ENCODE measurements at regions not wholly inside any gene's neighbourhood (a gene's known extent, or its start where the extent isn't known, plus 50 kb on each side); places are given as distances from the start of the nearest gene placed in this dataset.
"Not testable (repeated sequence)": the region's sequence is repeated elsewhere in the genome, so short reads cannot be mapped to it uniquely, and the experiment has no call there.

DNA sequence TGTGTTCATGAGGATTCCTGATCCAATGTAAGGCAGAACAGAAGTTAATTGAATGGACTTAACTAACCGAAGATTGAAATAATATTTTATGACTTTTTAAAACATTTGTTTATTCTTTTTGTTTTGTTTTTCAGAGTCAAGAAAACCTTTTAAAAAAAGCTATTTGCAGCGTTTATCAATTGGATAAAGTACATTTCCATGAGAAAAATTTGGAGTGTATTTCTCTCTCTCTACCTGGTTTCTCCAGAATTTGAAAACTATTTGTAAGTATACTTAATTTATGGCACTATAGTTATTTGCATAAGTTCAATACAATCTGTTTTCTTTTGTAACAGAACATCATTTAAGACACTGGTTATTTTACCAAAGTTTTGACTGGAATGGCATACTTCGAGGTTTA lies 208.0 kb upstream of the UBL3 start:
- no peak for DNase-seq

DNA sequence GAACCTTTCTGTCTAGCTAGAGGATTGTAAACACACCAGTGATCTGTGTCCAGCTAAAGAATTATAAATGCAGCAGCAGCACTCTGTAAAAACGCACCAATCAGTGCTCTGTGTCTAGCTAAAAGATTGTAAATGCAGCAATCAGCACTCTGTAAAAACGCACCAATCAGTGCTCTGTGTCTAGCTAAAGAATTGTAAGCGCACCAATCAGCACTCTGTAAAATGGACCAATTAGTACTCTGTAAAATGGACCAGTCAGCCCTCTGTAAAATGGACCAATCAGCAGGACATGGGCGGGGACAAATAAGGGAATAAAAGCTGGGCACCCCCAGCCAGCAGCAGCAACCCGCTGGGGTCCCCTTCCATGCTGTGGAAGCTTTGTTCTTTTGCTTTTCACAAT lies 204.1 kb upstream of the UBL3 start:
- DNase-seq: not testable (repeated sequence)

DNA sequence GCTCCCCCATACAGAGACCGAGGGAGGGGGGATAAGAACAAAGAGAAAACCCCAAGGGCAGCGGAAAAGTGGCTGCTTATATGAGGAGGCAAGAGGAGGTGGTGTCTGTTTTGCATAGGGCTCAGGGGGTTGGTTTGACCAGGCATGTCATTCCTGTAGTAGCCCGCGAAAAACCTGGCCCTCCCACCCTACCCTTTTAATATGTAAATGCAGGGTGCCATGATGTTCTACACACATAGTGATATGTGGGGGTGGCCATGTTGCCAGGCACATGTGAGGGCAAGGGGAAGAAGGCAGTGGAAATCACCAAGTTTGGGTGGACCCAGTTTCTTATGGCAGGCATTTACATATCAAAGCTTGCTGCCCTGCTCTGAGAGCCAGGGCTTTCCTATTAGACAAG lies 203.5 kb upstream of the UBL3 start:
- no peak for DNase-seq

DNA sequence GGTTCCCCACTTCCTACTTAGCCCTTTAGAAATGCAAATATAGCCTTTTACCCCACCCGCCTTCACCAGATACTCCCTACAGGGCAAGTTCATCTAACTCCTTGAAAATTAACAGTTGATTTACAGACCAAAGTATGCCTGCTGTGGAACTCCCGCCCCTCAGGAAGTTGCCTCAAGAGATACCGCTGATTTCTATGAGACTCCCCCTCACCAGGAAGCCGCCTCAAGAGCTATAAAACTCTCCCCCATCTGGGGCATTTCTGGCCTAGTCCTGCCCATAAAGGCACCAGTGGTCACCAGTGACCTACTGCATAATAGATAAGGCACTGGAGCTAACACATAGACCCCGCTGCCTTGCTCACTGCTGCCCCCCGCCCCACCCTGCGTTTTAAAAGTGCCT lies 201.7 kb upstream of the UBL3 start:
- DNase-seq: no peak

DNA sequence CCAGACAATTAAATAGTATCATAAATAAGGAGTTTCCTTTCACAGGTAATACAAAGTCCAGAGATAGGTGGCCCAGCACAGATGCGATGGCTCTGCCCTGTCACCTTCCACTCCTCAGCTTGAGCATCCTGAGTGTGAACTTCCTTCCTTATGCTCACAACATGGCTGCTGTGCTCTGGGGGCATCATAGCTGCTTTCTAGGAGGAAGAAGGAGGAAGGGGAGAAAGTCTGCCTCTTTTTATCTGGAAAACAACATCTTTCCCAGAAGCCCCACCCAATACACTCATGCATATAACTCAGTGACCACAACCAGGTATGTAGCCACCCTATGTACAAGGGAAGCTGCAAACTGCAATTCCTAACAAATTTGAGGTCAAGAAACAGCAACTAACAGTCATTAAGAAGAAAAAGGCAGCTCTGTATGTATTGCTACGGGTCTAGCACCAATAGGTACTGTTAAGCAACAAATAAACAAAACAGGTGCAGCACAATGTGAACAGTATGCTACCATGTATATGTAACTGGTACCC lies 201.2 kb upstream of the UBL3 start:
- no peak for DNase-seq

DNA sequence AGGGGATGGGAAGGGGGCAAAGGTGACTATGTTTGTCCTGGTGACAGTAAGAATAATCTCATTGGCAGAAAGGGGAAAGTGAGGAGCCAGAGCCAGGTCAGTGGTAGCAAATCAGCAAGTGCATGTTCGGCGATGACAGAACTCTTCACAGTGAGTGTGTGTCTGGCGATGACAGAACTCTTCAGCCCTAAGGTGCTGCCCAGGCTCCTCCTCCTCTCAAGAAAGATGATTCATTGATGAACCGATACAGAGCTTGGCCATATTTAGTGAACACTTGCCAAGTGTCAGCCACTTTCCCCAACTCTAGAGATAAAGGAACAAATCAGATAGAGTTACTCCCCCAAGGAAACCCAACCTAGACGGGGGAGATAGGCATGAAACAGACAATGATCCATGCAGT lies 199.3 kb upstream of the UBL3 start:
- no peak for DNase-seq

DNA sequence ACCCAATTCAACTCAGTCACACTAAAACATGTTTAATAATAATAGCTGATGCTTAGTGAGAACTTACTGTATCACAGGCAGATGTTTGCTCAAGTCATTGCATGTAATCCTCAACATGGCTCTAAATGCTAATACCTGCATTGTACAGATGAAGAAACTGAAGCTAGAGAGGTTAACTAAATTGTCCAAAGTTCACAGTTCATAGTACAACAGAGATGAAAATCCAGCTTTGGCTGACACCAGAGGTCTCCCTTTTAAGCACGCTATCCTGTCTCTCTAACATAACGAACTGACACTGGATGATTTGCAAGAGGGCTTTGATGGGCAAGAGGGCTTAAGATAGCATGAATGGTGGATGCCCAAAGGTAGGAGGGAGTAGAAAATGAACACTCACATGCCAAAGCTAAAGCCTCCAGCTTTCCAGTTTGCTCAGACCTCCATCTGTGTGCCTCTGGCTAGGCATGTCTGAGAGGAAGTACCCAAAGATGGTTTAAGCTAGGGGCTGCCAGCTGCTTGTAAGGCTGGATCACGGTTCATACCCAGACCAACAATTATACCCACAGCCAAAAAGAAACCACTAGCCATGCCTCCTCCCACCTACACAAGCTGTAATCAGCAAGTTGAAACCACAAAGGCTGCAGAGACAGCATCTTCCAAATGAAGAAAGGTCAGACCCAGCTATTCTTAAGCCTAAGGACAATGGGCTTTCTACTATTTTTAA lies 196.9 kb upstream of the UBL3 start:
- no peak for DNase-seq

DNA sequence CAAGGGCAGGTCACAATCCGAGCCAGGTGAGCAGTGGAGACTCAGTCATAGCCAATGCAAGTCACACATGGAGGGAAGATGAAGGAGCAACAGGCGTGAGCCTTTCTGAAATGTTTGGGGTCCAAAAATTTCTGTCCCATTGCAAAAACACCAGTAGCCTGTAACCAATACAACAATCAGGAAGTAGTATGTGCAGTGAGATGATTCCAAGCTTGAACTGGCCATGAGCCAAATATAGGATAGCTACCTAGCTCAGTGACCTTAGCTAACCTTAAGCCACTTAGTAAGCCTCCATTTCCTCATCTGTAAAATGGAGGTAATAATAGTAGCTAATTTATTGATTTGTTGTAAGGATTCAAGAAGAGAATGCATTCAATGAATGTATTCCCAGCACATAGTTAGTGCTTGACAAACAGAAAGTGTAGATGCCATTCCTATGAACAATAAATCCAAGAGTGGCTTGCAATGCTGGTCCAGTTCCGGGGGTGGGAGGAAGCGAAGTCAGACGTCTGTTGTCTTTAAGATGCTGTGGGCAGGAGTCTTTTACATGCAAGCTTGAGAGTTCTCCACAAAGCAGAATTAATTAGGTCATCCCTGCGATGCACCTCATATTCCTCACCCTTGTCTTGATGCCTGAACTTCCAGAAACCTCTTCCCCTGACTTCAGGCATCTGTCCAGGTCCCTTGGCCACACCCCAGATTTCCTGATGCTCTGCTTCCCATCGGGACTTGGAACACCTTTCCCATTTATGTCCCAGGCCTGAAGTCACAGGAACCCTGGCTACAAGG lies 195.7 kb upstream of the UBL3 start:
- DNase-seq: no peak

DNA sequence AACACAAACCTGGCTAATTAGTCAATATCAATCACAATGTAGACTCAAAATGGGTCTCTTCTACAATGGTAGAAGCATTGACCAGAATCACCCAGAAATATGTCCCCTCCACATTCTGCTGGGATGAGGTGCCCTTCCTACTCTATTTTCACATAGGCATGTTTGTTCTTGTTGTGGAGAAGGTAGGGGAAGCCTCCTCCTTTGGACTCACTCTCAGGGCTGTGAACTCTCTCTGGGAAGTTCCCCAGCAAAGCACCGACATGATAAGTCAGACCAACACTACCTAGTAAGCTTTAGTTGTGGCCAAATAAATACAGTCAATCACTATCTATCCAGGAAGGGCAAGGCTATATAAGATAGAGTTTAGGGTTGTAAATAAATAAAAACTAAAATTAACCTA lies 194.5 kb upstream of the UBL3 start:
- no peak for DNase-seq

DNA sequence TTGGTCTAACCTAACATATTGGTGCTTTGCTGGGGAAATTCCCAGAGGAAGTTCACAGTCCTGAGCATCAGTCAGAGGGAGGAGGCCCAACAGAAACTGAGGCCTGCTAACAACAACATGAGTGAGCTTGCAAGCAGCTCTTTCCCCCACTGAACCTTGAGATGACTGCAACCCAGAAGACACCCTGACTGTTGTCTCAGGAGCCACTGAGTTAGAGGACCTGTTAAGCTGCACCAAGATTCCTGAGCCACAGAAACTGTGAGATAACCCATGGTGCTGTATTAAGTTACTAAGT lies 193.2 kb upstream of the UBL3 start:
- DNase-seq: no peak

DNA sequence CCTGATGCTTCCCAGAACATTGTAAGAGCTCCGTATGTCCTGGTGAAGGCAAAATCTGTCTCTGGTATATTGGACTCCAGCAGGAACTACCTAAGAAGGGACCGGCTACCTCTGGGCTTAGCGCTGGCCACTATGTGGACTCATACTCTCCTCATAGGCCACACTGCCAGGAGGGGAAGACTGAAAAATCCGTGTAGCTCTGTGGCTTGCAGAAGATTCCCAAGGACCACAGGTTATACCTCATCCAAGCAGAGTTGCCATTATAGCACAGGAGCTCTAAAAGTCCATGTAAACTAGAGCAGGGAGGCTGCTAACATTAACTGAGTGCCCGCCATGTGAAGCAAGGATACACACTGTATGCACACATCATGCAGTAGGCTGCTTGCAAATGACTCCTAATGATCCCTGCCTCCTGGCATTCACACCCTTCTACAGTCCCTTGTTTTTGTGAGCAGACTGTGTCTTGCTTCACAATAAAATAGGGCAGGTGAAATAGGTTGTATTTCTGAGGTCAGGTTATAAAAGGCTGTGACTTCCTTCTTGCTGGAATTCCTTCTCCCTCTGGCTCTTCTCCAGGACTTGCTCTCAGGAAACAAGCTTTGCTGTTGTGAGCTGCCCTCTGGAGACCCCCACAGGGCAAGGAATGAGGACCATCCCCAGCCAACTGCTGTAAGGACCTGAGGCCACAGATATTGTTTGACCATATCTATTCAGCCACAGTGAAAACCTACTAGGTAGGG lies 192.6 kb upstream of the UBL3 start:
- no peak for DNase-seq

DNA sequence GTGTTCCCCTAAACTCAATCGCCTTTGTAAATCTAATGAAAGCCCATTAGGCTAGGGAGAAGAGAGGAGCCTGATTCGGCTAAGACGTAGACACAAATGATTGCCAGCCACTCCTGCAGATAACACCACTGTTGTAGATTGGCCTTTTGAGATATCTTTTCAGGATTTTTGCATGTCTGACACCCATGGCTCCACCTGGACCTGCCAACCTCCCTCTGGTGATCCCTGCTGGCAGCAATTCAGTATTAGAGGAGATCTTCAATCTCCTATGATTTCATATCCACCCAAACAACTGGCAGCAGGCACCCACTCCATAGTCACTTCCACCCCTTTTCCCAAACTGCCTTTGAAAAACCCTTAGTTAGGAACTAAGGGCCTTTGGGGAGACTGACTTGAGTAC lies 191.9 kb upstream of the UBL3 start:
- no peak for DNase-seq

DNA sequence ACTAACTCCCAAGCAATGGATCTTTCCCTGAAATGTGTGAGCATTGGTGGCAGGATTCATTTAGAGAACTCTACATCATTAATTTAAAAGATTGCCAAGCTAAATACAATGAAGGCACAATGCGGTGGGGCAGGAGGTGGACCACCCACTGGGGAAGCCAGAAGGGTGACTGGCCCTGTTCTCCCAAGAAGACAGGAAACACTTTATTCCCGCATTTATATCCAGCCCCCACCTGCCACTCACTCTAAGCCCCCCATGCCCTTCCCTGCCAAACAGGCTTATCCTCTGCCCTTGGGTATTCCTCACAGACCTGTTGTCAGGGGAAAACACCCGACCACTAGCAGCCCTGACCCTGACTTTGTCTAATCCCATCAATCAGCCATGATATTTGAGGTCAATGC lies 189.1 kb upstream of the UBL3 start:
- no peak for DNase-seq

DNA sequence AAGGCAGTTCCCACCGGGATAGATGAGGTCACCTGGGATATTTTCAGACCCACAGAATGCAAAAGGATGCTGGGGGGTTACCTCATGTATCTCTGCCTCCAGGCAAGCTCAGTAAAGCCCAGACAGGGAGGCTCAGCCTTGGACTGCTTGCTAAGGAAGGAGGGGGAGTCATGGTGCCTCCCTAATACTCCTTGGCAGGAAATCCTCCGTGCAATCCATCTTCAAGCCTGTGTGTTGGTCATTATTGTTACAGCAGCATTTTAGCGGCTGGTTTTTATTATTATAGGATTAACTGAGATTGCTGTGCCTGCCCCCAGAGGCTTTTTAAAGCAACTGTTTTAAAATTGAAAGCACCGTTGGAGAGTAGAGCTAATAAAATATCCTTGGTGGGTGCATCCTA lies 188.5 kb upstream of the UBL3 start:
- no peak for DNase-seq

DNA sequence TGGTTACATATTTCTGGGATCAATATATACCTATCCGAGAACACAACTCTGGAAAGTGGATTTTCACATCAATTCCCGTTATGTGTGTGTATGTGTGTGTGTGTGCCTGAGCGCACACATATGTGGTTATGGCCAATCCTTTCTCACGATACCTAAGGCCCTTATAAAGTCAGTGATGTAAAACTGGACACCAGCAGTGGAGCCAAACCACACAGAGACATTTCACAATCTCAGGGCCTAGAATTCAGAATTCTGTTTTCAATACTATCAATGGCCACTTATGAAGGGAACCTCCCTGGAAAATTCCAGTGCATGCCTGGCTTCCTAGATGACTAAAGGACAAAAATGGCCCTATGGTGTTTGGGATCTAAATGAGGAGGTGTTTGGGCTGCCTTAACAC lies 187.3 kb upstream of the UBL3 start:
- no peak for DNase-seq

DNA sequence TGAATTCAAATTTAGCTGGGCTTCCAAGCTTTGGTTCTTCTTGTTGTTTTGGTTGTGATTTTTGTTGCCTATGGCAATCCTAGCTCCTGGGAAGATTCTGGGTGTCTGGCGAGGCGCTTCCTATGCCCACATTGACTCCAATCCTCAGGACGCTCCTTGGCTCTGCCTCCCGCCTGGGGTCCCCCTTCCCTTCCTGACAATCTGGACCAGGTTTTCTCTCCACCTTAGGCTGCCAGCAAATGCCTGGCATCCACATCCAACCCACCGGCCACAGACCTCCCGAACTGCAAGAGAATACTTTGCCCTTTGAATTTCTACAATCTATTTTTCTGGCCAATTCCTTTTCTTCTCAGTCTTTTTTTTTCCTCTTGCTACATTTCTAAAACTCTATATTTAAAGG lies 186.9 kb upstream of the UBL3 start:
- no peak for DNase-seq

DNA sequence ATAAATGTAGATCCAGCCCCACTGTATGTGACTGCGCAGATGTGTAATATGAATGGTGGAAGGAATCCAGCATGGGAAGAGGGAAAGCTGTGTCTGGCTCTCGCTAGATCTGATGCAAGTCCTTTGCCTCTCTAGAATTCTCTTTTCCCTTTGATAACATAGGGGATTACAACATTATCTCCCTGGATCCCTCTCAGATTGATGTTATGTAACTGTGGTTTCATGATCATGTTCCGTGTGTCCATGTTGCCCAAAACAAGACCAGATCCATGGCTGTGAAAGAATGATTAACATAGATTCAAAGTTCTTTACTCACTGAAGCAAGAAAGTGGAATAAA lies 184.0 kb upstream of the UBL3 start:
- no peak for DNase-seq

DNA sequence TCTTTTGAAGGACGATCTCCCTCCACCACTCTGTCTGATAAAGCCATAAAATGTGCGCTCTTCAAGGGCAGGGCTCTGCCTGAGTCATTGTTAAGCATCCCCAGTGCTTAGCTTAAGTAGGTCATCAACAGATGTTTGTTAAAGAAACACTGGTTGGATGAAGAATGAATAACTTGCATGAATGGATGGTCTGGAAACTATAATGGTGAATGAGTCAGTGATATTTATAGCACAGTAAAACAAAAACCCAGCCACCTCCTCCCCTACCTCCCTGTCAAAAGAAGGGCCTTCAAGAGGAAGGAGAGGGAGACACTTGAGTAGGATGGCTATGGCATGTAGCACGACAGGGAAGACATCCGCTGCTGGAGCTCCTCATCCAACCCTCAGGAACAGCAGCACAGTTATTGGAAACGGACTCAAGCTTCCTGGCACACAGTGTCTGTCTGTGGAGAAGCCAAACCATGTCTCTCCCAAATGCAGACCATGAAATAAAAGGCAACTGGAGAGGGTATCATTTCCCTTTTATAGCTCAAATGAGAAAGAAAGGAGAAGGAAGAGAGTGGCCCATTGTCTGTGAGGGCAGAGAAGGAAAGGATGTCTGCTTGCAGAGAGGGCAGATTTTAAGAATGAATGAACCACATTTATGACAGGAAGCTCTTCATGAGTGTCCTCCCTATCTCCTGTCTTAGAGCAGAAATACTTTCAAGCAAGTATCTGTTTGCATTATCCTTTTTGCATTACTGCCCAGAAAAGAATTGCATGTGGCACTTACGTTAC lies 183.5 kb upstream of the UBL3 start:
- DNase-seq: no peak

DNA sequence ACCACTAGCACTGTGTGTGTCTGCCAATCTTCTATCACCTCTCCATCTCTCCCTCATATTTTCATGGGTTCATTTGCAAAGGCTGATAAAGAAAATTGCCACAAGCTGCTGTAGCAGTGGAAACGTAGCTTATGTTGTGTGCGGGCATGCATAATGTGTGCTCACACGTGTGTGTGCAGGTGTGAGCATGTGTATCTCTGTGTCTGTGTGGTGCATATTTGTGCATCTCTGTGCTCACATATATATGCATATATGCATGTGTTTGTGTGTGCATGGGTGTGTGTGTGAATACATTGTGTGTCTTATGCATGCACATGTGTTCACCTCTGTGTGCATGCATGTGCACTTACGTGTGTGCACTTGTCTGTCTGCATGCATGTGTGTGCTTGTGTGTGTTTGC lies 181.8 kb upstream of the UBL3 start:
- no peak for DNase-seq

DNA sequence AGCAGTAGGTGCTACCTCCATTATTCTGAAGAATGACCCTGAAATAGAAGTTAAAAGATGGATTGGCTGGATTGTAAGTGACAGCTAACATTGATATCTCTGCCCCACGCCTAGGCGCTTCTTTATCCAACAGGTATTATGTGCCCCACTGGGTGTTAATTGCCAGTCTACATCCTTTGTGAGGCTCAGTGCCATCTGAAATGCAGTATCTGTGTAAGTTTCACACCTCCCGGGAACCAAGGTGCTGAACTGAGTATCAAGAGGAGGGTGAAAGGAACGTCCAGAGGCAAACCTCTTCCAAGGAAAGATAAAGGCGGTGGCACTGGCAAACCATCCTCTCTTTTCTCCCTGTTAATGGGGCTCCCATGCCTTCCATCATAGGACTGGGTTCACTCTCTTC lies 181.1 kb upstream of the UBL3 start:
- no peak for DNase-seq

DNA sequence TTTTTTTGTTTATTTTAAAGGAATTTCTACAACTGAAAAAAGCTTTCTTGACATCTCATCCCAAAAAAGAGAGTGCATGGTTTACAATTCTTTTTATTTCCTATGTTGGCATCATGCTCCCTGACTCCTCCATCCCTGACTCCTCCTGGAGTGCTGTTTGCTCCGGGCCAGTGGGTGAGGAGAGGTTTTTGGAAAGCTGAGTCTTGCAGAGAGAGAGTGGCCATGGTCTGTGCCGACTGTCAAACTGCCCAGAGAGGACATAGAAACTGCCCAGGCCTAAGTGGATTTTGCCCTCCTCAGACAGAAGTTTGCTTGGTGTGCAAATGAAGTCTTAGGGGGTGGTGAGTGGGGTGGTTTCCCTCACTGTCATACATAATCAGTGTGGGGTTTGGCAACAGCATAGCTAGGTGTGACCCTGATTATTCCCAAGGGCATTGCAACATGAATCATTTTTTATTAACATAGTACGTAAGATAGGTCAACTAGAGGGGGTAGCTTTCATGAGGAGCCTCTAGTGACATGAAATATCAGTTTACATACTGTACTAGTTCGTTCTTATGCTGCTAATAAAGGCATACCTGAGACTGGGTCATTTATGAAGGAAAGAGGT lies 179.8 kb upstream of the UBL3 start:
- DNase-seq: no peak

DNA sequence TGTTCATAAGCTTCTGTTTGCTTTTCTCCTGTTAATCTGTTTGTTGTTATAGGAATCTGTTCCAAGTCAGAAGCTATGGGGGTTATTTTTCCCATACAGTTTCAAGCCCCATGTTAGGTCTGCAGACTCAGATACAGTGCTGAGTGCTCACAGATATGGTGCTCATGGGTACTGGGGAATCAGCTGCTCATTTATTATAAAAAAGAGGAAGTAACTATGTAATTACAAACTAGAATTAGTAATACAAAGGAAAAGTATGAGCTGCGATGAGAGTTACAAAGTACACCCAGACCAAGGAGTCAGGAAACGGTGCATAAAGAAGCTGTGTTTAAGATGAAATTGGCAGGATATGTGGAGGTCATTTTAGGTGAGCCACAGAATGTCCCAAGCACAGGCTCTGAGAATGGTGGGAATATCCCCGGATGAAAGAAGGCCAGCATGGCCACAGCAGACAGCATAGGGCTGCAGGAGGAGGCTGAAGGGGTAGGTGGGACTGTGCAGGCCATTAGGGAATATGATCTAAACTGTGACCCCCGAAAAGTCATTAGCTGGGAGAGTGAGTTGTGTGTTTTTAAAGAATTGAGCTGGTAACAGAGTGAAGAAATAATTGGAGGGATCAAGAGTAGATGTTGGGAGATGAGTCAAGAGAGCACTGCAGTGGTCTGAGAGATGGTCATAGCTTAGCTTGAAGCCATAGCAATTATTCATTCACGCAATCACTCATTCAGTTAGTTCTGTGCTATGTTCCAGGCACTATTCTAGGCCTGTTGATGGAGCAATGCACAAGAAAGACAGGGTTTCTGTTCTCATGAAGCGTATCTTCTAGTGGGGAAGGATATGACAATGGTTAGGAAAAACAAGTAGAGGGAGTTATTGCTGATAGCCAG lies 177.4 kb upstream of the UBL3 start:
- no peak for DNase-seq
